ENCODE measurements at regions not wholly inside any gene's neighbourhood (a gene's known extent, or its start where the extent isn't known, plus 50 kb on each side); places are given as distances from the start of the nearest gene placed in this dataset.

DNA sequence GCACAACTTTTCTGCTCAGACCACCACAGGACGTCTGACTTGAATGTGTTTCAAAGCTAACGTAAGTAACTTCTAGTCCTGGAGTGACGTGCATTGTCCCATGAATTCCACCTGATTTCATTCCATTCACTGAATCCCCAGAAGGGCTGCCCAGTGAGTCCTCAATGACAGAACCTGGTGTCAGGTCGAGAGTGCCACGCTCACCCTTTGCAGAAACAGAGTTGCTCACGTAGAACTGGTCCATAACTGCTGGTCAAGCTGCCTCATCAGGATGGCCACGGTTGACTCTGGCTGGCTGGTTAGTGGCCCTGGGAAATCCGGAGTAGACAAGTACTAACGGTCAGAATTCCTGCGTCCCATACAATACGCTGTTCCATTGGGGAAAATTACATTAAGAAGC is 50.6 kb upstream of the UBE3C start:
- ATAC-seq (peak in 1 of 2 experiments; percentile 32; a peak in 3 of 6 replicates), FAIRE-seq (no peak), DNase-seq (ENCODE audit: low read depth in 1 of 2, low spot score in 1 of 2) (no peak)
- 41% methylated on average over 11 of the region's 11 CpGs for WGBS (ENCODE audit: missing lambda C conversion rate)
- Histone ChIP-seq H3K27ac (no peak overlapping the region), H3K4me1 (no peaks in the 10 kb centered on the region), H3K4me3 (no peak overlapping the region), H3K9me3 (peaks cover 6% of the 10 kb centered on the region), H3K4me2 (no peak overlapping the region)
- POLR2A ChIA-PET, result no interaction called here
- TF ChIP-seq EHF (CRISPR knock-in tag; IDR thresholded peaks at IDR 0.05) (no peak), RFX5 (IDR thresholded peaks at IDR 0.05) (no peak), CHD4 (IDR thresholded peaks at IDR 0.05; ENCODE audit: borderline replicate concordance) (no peak), ESRRA (IDR thresholded peaks at IDR 0.05; ENCODE audit: borderline replicate concordance, low read length) (no peak), ZNF302 (CRISPR knock-in tag; IDR thresholded peaks at IDR 0.05) (no peak), SMC3 (IDR thresholded peaks at IDR 0.05) (no peak), ZFP36 (IDR thresholded peaks at IDR 0.05; ENCODE audit: borderline replicate concordance, partially characterized antibody) (no peak), CEBPB (IDR thresholded peaks at IDR 0.05) (no peak), POLR2A (IDR thresholded peaks at IDR 0.05; ENCODE audit: low read length) (no peak), JUN (IDR thresholded peaks at IDR 0.05) (no peak), ELK1 (IDR thresholded peaks at IDR 0.05; ENCODE audit: low read depth, low read length) (no peak)
- TF ChIP-seq, protein P1, sequence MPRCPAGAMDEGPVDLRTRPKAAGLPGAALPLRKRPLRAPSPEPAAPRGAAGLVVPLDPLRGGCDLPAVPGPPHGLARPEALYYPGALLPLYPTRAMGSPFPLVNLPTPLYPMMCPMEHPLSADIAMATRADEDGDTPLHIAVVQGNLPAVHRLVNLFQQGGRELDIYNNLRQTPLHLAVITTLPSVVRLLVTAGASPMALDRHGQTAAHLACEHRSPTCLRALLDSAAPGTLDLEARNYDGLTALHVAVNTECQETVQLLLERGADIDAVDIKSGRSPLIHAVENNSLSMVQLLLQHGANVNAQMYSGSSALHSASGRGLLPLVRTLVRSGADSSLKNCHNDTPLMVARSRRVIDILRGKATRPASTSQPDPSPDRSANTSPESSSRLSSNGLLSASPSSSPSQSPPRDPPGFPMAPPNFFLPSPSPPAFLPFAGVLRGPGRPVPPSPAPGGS (IDR thresholded peaks at IDR 0.05), result no peak
- TF ChIP-seq, protein P2, sequence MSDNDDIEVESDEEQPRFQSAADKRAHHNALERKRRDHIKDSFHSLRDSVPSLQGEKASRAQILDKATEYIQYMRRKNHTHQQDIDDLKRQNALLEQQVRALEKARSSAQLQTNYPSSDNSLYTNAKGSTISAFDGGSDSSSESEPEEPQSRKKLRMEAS (IDR thresholded peaks at IDR 0.05), result no peak
- TF ChIP-seq, protein P3, sequence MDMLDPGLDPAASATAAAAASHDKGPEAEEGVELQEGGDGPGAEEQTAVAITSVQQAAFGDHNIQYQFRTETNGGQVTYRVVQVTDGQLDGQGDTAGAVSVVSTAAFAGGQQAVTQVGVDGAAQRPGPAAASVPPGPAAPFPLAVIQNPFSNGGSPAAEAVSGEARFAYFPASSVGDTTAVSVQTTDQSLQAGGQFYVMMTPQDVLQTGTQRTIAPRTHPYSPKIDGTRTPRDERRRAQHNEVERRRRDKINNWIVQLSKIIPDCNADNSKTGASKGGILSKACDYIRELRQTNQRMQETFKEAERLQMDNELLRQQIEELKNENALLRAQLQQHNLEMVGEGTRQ (IDR thresholded peaks at IDR 0.05), result no peak
- TF ChIP-seq, protein P4, sequence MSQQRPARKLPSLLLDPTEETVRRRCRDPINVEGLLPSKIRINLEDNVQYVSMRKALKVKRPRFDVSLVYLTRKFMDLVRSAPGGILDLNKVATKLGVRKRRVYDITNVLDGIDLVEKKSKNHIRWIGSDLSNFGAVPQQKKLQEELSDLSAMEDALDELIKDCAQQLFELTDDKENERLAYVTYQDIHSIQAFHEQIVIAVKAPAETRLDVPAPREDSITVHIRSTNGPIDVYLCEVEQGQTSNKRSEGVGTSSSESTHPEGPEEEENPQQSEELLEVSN (IDR thresholded peaks at IDR 0.05; ENCODE audit: borderline replicate concordance, low read depth), result no peak
- CTCF ChIA-PET, result no interaction called here
